ENCODE measurements at regions not wholly inside any gene's neighbourhood (a gene's known extent, or its start where the extent isn't known, plus 50 kb on each side); places are given as distances from the start of the nearest gene placed in this dataset.

GRCh38 chr2:113357071-113357470, 78.3 kb upstream of the PAX8 start:
- TF ChIP-seq CTCF (conservative IDR thresholded peaks at IDR 0.05) (no peak), ZFX (IDR thresholded peaks at IDR 0.05) (no peak)

Measured in C4-2B (cell line).